NT2/D1 (cell line): ENCODE measurements at regions not wholly inside any gene's neighbourhood (a gene's known extent, or its start where the extent isn't known, plus 50 kb on each side); places are given as distances from the start of the nearest gene placed in this dataset.

ENCODE experiments used
- DNase-seq: peaks from one replicate; pipeline ENCODE4 v3.0.0-alpha.2; 2011; ENCODE audit warnings: low read depth, low spot score
- H3K27me3 ChIP-seq: 2 replicates; pipeline ENCODE4 v1.6.0; 2011; ENCODE audit warnings: mild to moderate bottlenecking; ENCODE audit not compliant: insufficient read length, insufficient read depth
- H3K36me3 ChIP-seq: 2 replicates; pipeline ENCODE4 v1.6.1; 2011; ENCODE audit warnings: mild to moderate bottlenecking, low read length, mixed read lengths; ENCODE audit not compliant: insufficient read depth, insufficient read length
- H3K4me1 ChIP-seq: 2 replicates; pipeline ENCODE4 v1.5.1; 2011; ENCODE audit not compliant: insufficient read depth, insufficient read length
- H3K4me3 ChIP-seq: 2 replicates; pipeline ENCODE4 v1.5.1; 2011; ENCODE audit warnings: low read depth; ENCODE audit not compliant: insufficient read length
- H3K9ac ChIP-seq: 2 replicates; pipeline ENCODE4 v1.6.0; 2011; ENCODE audit warnings: low read depth; ENCODE audit not compliant: insufficient read length
- H3K9me3 ChIP-seq: 2 replicates; pipeline ENCODE4 v1.5.1; 2011; ENCODE audit warnings: mild to moderate bottlenecking, low read length; ENCODE audit not compliant: insufficient read depth
- SUZ12 ChIP-seq: IDR thresholded peaks from 2 replicates; pipeline ENCODE4 v1.6.1; 2011; ENCODE audit not compliant: insufficient read length, insufficient read depth; ENCODE audit errors: extremely low read depth
- YY1 ChIP-seq: IDR thresholded peaks from 2 replicates; pipeline ENCODE4 v1.6.1; 2011; ENCODE audit not compliant: insufficient read length, insufficient read depth
- ZNF274 ChIP-seq: IDR thresholded peaks from 2 replicates; pipeline ENCODE4 v1.6.1; 2011; ENCODE audit warnings: mild to moderate bottlenecking, low read depth, low read length

GRCh38 chr12:29879606-29880308, 96.0 kb upstream of the TMTC1 start:
- H3K9ac ChIP-seq: no peak overlapping the region
- no peaks in the 10 kb centered on the region for H3K4me1 ChIP-seq
- no peaks in the 10 kb centered on the region for H3K27me3 ChIP-seq
- peaks cover 27% of the 10 kb centered on the region; the same call in 1 of the 2 replicates for H3K9me3 ChIP-seq
- H3K36me3 ChIP-seq: no peaks in the 10 kb centered on the region
- H3K4me3 ChIP-seq: no peak overlapping the region
- DNase-seq: peak; percentile 81
- TF ChIP-seq YY1 (no peak), ZNF274 (no peak), SUZ12 (no peak)

GRCh38 chr12:29869946-29870345, 86.2 kb upstream of the TMTC1 start:
- Histone ChIP-seq H3K9me3 (no peaks in the 10 kb centered on the region), H3K27me3 (no peaks in the 10 kb centered on the region), H3K36me3 (no peaks in the 10 kb centered on the region), H3K4me3 (no peak overlapping the region), H3K9ac (no peak overlapping the region), H3K4me1 (no peaks in the 10 kb centered on the region)
- TF ChIP-seq YY1 (no peak), ZNF274 (no peak), SUZ12 (no peak)
- no peak for DNase-seq

- Histone ChIP-seq H3K9ac (no peak overlapping the region), H3K4me3 (no peak overlapping the region), H3K4me1 (no peaks in the 10 kb centered on the region), H3K27me3 (no peaks in the 10 kb centered on the region), H3K9me3 (no peaks in the 10 kb centered on the region), H3K36me3 (no peaks in the 10 kb centered on the region)
- TF ChIP-seq SUZ12: no peak
- TF ChIP-seq ZNF274: no peak
- TF ChIP-seq YY1: no peak
- DNase-seq: no peak
Measured at GRCh38 chr12:29867823-29868222, 84.1 kb upstream of the TMTC1 start.

GRCh38 chr12:29863665-29864064, 79.9 kb upstream of the TMTC1 start:
- no peaks in the 10 kb centered on the region for H3K36me3 ChIP-seq
- H3K27me3 ChIP-seq: no peaks in the 10 kb centered on the region

GRCh38 chr12:29858270-29858786, 74.6 kb upstream of the TMTC1 start:
- no peaks in the 10 kb centered on the region for H3K4me1 ChIP-seq

More at GRCh38 chr12:29863665-29864064, 79.9 kb upstream of the TMTC1 start:
- Histone ChIP-seq H3K4me1 (no peaks in the 10 kb centered on the region), H3K9ac (no peak overlapping the region), H3K9me3 (no peaks in the 10 kb centered on the region), H3K4me3 (no peak overlapping the region)
- peak; percentile 77 for DNase-seq
- no peak for TF ChIP-seq SUZ12
- no peak for TF ChIP-seq YY1
- no peak for TF ChIP-seq ZNF274

GRCh38 chr12:29847246-29847645, 63.5 kb upstream of the TMTC1 start:
- Histone ChIP-seq H3K27me3 (no peaks in the 10 kb centered on the region), H3K4me1 (no peaks in the 10 kb centered on the region), H3K4me3 (no peak overlapping the region), H3K9me3 (peaks cover 19% of the 10 kb centered on the region), H3K9ac (no peak overlapping the region), H3K36me3 (no peaks in the 10 kb centered on the region)
- TF ChIP-seq YY1 (no peak), ZNF274 (no peak), SUZ12 (no peak)
- DNase-seq: no peak

More at GRCh38 chr12:29858270-29858786, 74.6 kb upstream of the TMTC1 start:
- Histone ChIP-seq H3K9ac (no peak overlapping the region), H3K27me3 (no peaks in the 10 kb centered on the region), H3K9me3 (no peaks in the 10 kb centered on the region), H3K4me3 (no peak overlapping the region), H3K36me3 (no peaks in the 10 kb centered on the region)
- TF ChIP-seq SUZ12: no peak
- no peak for TF ChIP-seq ZNF274
- TF ChIP-seq YY1: no peak
- no peak for DNase-seq

GRCh38 chr12:29844667-29845066, 60.9 kb upstream of the TMTC1 start:
- no peaks in the 10 kb centered on the region for H3K36me3 ChIP-seq
- DNase-seq: no peak
- H3K9ac ChIP-seq: no peak overlapping the region
- peaks cover 23% of the 10 kb centered on the region for H3K9me3 ChIP-seq
- TF ChIP-seq YY1 (no peak), ZNF274 (no peak), SUZ12 (no peak)
- no peak overlapping the region for H3K4me3 ChIP-seq
- no peaks in the 10 kb centered on the region for H3K27me3 ChIP-seq
- H3K4me1 ChIP-seq: no peaks in the 10 kb centered on the region
